ENCODE measurements at regions not wholly inside any gene's neighbourhood (a gene's known extent, or its start where the extent isn't known, plus 50 kb on each side); places are given as distances from the start of the nearest gene placed in this dataset.

- TF ChIP-seq CTCF (IDR thresholded peaks at IDR 0.05) = no peak
- no peak for TF ChIP-seq EZH2 (IDR thresholded peaks at IDR 0.05; ENCODE audit: borderline replicate concordance, insufficient read depth, low read depth, low read length, poor library complexity, severe bottlenecking)
These were observed 540.2 kb downstream of the KCNH5 start for GRCh38 chr14:62505045-62505444.
